ENCODE measurements at regions not wholly inside any gene's neighbourhood (a gene's known extent, or its start where the extent isn't known, plus 50 kb on each side); places are given as distances from the start of the nearest gene placed in this dataset.

DNA sequence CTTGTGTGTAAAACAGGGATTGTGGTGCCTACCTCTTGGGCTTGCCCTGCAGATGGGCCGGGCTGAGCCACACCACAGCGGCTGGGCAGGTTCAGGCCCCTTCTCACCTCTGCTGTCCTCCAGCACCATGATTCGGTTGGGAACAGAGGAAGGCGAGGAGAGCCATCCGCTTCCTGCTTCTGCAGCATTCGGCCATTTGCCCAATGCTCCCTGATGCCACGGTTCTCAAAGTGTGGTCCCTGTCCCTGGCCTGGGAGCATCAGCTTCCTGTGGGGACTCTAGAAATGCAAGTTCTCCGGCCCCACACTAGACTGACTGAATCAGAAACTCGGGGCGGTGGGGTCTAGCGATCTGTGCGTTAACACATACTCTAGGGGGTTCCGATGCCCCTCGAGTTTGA, 65.1 kb downstream of the RRM2 start:
- H2AK5ac ChIP-seq (ENCODE audit: insufficient read length, low read length), result no peak overlapping the region
- H4K5ac ChIP-seq (ENCODE audit: insufficient read length, low read depth, low read length), result no peak overlapping the region
- no peak overlapping the region for H2BK5ac ChIP-seq (ENCODE audit: insufficient read length, low read length)
- H3K23me2 ChIP-seq (ENCODE audit: insufficient read length, low read depth, low read length, poor library complexity, severe bottlenecking), result no peaks in the 10 kb centered on the region
- H4K91ac ChIP-seq (ENCODE audit: insufficient read length, low read depth, low read length), result no peak overlapping the region
- Mint-ChIP-seq H3K4me1 (no peaks in the 10 kb centered on the region), H3K27ac (no peak overlapping the region), H3K4me3 (no peak overlapping the region), H3K27me3 (ENCODE audit: low read depth) (no peaks in the 10 kb centered on the region), H3K9me3 (peaks cover 6 to 8% of the 10 kb centered on the region in 2 experiments; a peak in 3 of 5 replicates), H3K36me3 (ENCODE audit: insufficient read depth in 1 of 3, low read depth in 3 of 3) (peaks cover 3 to 15% (median 15%) of the 10 kb centered on the region in 3 experiments; a peak in 5 of 7 replicates)
- no peak overlapping the region for H3K14ac ChIP-seq (ENCODE audit: insufficient read depth, low read length)
- no peak overlapping the region for H2BK120ac ChIP-seq (ENCODE audit: low read depth, low read length, poor library complexity, severe bottlenecking)
- H3K27ac ChIP-seq (ENCODE audit: insufficient read length, low read depth, low read length), result no peak overlapping the region
- no peaks in the 10 kb centered on the region for H3K4me1 ChIP-seq (ENCODE audit: insufficient read depth, low read length)
- H3K9ac ChIP-seq (ENCODE audit: extremely low read depth, insufficient read length, low read length), result no peak overlapping the region
- no peak overlapping the region for H3K18ac ChIP-seq (ENCODE audit: insufficient read length, low read depth, low read length)
- no peaks in the 10 kb centered on the region for H3K79me1 ChIP-seq (ENCODE audit: insufficient read depth, low read depth, low read length, poor library complexity, severe bottlenecking)
- H3K23ac ChIP-seq (ENCODE audit: insufficient read length, low read depth, low read length), result no peak overlapping the region
- no peaks in the 10 kb centered on the region; the same call in 1 of the 2 replicates for H3K79me2 ChIP-seq (ENCODE audit: insufficient read depth, low read length)
- no peak overlapping the region for H3K4ac ChIP-seq (ENCODE audit: low read depth, low read length)
- no peak overlapping the region for H2BK12ac ChIP-seq (ENCODE audit: insufficient read length, low read depth, low read length)
- H3K9me3 ChIP-seq (ENCODE audit: control insufficient read depth, low read depth, low read length), result no peaks in the 10 kb centered on the region
- H3K56ac ChIP-seq (ENCODE audit: insufficient read length, low read depth, low read length), result no peak overlapping the region
- no peak overlapping the region for H3K4me2 ChIP-seq (ENCODE audit: insufficient read depth, insufficient read length, low read length)
- TF ChIP-seq, protein P1, sequence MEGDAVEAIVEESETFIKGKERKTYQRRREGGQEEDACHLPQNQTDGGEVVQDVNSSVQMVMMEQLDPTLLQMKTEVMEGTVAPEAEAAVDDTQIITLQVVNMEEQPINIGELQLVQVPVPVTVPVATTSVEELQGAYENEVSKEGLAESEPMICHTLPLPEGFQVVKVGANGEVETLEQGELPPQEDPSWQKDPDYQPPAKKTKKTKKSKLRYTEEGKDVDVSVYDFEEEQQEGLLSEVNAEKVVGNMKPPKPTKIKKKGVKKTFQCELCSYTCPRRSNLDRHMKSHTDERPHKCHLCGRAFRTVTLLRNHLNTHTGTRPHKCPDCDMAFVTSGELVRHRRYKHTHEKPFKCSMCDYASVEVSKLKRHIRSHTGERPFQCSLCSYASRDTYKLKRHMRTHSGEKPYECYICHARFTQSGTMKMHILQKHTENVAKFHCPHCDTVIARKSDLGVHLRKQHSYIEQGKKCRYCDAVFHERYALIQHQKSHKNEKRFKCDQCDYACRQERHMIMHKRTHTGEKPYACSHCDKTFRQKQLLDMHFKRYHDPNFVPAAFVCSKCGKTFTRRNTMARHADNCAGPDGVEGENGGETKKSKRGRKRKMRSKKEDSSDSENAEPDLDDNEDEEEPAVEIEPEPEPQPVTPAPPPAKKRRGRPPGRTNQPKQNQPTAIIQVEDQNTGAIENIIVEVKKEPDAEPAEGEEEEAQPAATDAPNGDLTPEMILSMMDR (conservative IDR thresholded peaks at IDR 0.05), result no peak
- no peaks in the 10 kb centered on the region for H3K27me3 ChIP-seq (ENCODE audit: insufficient read depth, low read length)
- no peaks in the 10 kb centered on the region for H4K20me1 ChIP-seq (ENCODE audit: control insufficient read depth, insufficient read depth, insufficient read length)
- no peak overlapping the region for H2BK15ac ChIP-seq (ENCODE audit: low read depth, low read length)
- no peak overlapping the region for H3T11ph ChIP-seq (ENCODE audit: low read length)
- H2BK20ac ChIP-seq (ENCODE audit: low read depth, low read length, poor library complexity, severe bottlenecking), result no peak overlapping the region
- no peak for DNase-seq
- no peak overlapping the region for H2AFZ ChIP-seq (ENCODE audit: low read length)
- no CpG with 5 or more reads among the region's 14 CpGs for WGBS (ENCODE audit: extremely low coverage, insufficient read length, low lambda C conversion rate)
- H4K8ac ChIP-seq (replicated peaks; ENCODE audit: insufficient read length, low read depth, low read length), result no peak overlapping the region
